ENCODE measurements at regions not wholly inside any gene's neighbourhood (a gene's known extent, or its start where the extent isn't known, plus 50 kb on each side); places are given as distances from the start of the nearest gene placed in this dataset.

- no peak for DNase-seq
Observed at GRCh38 chr7:139561-140243, 52.7 kb upstream of the FAM20C start.

GRCh38 chr7:140996-141395 lies 51.4 kb upstream of the FAM20C start:
- DNase-seq, result no peak

DNA sequence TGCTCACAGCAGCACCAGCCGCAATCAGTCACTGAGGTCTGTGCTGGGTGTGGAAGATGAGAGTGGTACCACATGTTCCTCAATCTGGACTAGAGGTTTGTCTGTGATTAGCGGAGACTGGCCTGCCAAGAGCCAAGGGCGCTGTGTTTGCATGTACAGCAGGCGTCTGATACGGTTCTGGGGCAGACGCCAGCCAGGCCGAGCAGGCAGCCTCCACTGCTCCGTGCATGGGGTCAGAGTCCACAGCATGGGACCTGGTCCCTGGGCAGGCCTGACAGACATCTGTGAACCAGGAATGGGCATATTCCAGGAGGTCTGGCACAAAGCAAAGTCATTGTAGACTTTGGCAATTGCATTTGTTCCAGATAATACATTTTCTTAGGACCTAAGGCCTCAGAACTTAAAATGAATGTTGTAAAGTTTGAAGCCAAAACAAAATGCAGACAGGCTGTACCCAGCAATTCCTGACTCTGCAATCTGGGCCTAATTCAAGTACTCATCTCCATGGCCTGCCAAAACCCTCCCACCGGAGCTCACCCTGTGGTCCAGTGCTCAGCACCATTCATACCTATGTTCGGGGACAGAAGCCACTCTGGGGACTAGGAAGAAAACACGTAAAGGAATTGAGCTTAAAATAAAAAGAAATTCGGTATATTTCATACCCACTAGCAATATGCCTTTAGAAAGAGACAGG lies 50.0 kb upstream of the FAM20C start:
- DNase-seq, result no peak

All from DMS53 (cell line).